K562 (cell line): ENCODE measurements at regions not wholly inside any gene's neighbourhood (a gene's known extent, or its start where the extent isn't known, plus 50 kb on each side); places are given as distances from the start of the nearest gene placed in this dataset.

Experiments used
- ATAC-seq: fragments of 200-7000 bp; cut with Tn5 transposase; 3 replicates; pipeline ENCODE4 v1.9.1; 2020; ENCODE audit warnings: moderate library complexity
- BruUV-seq: library from RNA; stranded (reverse); fragments of 400-500 nt; replicated peaks from 2 replicates; lab custom pipeline; 2021; lab: Mats Ljungman, UMichigan
- CTCF ChIA-PET: fragments of 300-600 bp; formaldehyde crosslinking; extraction: SDS; loops from one replicate; lab custom pipeline; 2021; ENCODE audit warnings: low intra/inter-chr PET ratio; lab: Yijun Ruan, JAX
- POLR2A ChIA-PET: fragments of 300-600, 350-650 bp; sonication (Branson Sonifier 250); formaldehyde crosslinking; extraction: SDS; loops from one replicate; lab custom pipeline; 2021; ENCODE audit warnings: antibody characterized with exemption, inconsistent platforms; lab: Yijun Ruan, JAX
- DNase-seq, 4 experiments: peaks; one replicate each; pipeline versions ENCODE4 v3.0.0 to v3.0.0-alpha.2; 2011 to 2018; ENCODE audit warnings: low spot score in 3 of 4, mixed read lengths in 3 of 4; ENCODE audit errors: extremely low read depth in 1 of 4
- FAIRE-seq: peaks from 2 replicates; lab custom pipeline; 2011; peaks lifted over from hg19 to GRCh38; lab: Jason Lieb, UNC
- H2AFZ ChIP-seq: 2 replicates; pipeline ENCODE4 v1.6.0; 2011; ENCODE audit warnings: low read depth, low read length, control low read depth, inconsistent platforms
- H3K27ac ChIP-seq: fragments of 200-600 bp; 3 replicates; pipeline ENCODE4 v1.8.0; 2011; ENCODE audit warnings: low read depth, mild to moderate bottlenecking, control low read depth, inconsistent platforms, low read length, moderate library complexity, mixed read lengths; ENCODE audit errors: extremely low read depth
- H3K27me3 ChIP-seq, 2 experiments: fragments of 300-600 bp in 1 of 2; 2 replicates in 1 of 2; 3 replicates in 1 of 2; pipeline versions ENCODE4 v1.6.0 to v1.8.0; 2011; ENCODE audit warnings: inconsistent platforms in 2 of 2, low read length in 2 of 2, mild to moderate bottlenecking in 1 of 2, mixed read lengths in 1 of 2, moderate library complexity in 1 of 2; ENCODE audit not compliant: control insufficient read depth in 2 of 2, insufficient read depth in 2 of 2
- H3K36me3 ChIP-seq: fragments of 300-600 bp; 3 replicates; pipeline ENCODE4 v1.8.0; 2011; ENCODE audit warnings: mild to moderate bottlenecking, low read length, inconsistent platforms; ENCODE audit not compliant: control insufficient read depth, insufficient read depth
- H3K4me1 ChIP-seq, 2 experiments: fragments of 200-600 bp in 1 of 2; replicated peaks in 1 of 2; 2 replicates in 1 of 2; 3 replicates in 1 of 2; pipeline versions ENCODE4 v1.5.1 to v1.8.0; 2011; ENCODE audit warnings: inconsistent platforms in 2 of 2, low read length in 2 of 2, mild to moderate bottlenecking in 1 of 2, mixed read lengths in 1 of 2, moderate library complexity in 1 of 2; ENCODE audit not compliant: control insufficient read depth in 2 of 2, insufficient read depth in 2 of 2
- H3K4me2 ChIP-seq: 2 replicates; pipeline ENCODE4 v1.6.1; 2011; ENCODE audit warnings: low read length, control low read depth, inconsistent platforms, mixed read lengths; ENCODE audit not compliant: insufficient read depth
- H3K4me3 ChIP-seq: fragments of 200-600 bp; sonication (generic), shearing (Covaris generic); 2 replicates; pipeline ENCODE4 v1.5.1; 2016; ENCODE audit warnings: control low read depth, inconsistent platforms
- H3K79me2 ChIP-seq: fragments of 200-600 bp; 3 replicates; pipeline ENCODE4 v1.8.0; 2011; ENCODE audit warnings: low read length, inconsistent platforms; ENCODE audit not compliant: control insufficient read depth, insufficient read depth
- H3K9ac ChIP-seq, 2 experiments: 2 replicates each; pipeline versions ENCODE4 v1.6.0 to v1.6.1; 2011; ENCODE audit warnings: low read depth in 2 of 2, low read length in 2 of 2, control low read depth in 1 of 2, inconsistent platforms in 1 of 2, mild to moderate bottlenecking in 1 of 2, mixed read lengths in 1 of 2; ENCODE audit not compliant: insufficient read depth in 1 of 2
- H3K9me1 ChIP-seq: one replicate; pipeline ENCODE4 v1.6.0; 2011; ENCODE audit warnings: inconsistent platforms, mild to moderate bottlenecking, low read length, moderate library complexity; ENCODE audit not compliant: control insufficient read depth, insufficient read depth
- H3K9me3 ChIP-seq: replicated peaks from 2 replicates; pipeline ENCODE4 v1.5.1; 2011; ENCODE audit warnings: low read depth, low read length, inconsistent platforms; ENCODE audit not compliant: control insufficient read depth, insufficient read depth
- H4K20me1 ChIP-seq: replicated peaks from 2 replicates; pipeline ENCODE4 v1.6.1; 2011; ENCODE audit warnings: low read length, inconsistent platforms, mixed read lengths; ENCODE audit not compliant: control insufficient read depth, insufficient read depth
- DMBX1 ChIP-seq: fragments of 250-450 bp; sonication (Bioruptor Pico); IDR thresholded peaks from 2 replicates; pipeline ENCODE4 v1.8.0; 2022; ENCODE audit warnings: inconsistent platforms, mild to moderate bottlenecking, moderate library complexity, borderline replicate concordance
- KAT2B ChIP-seq: IDR thresholded peaks from one replicate; pipeline ENCODE4 v1.6.1; 2012; ENCODE audit warnings: low read depth, mild to moderate bottlenecking, control low read depth, inconsistent platforms, low read length, moderate library complexity
- NFIC ChIP-seq: fragments of 450-650 bp; IDR thresholded peaks from 2 replicates; pipeline ENCODE4 v1.6.1; 2017; ENCODE audit warnings: mild to moderate bottlenecking, inconsistent platforms
- PHF8 ChIP-seq: fragments of 200-600 bp; sonication (generic); IDR thresholded peaks from 2 replicates; pipeline ENCODE4 v1.6.1; 2012; ENCODE audit warnings: mixed run types, mild to moderate bottlenecking, inconsistent platforms, low read length, moderate library complexity, borderline replicate concordance
- POLR2G ChIP-seq: fragments of 200-400 bp; formaldehyde crosslinking; IDR thresholded peaks from 2 replicates; pipeline ENCODE4 v1.6.1; 2017; ENCODE audit warnings: low read depth, mild to moderate bottlenecking, antibody characterized with exemption, low read length, moderate library complexity
- ZBTB34 ChIP-seq: fragments of 250-450 bp; sonication (Bioruptor Pico); IDR thresholded peaks from 2 replicates; pipeline ENCODE4 v1.8.0; 2021; ENCODE audit warnings: mild to moderate bottlenecking, moderate library complexity
- ZC3H4 ChIP-seq: sonication (generic); formaldehyde crosslinking; IDR thresholded peaks from 2 replicates; pipeline ENCODE4 v1.9.0; 2021; ENCODE audit warnings: missing genetic modification reagents, borderline replicate concordance
- ZNF143 ChIP-seq: sonication (generic); formaldehyde crosslinking; IDR thresholded peaks from 2 replicates; pipeline ENCODE4 v1.9.0; 2022; ENCODE audit warnings: mild to moderate bottlenecking, missing genetic modification reagents
- ZNF165 ChIP-seq: fragments of 250-450 bp; sonication (Bioruptor Pico); IDR thresholded peaks from 2 replicates; pipeline ENCODE4 v1.4.0; 2020; ENCODE audit warnings: borderline replicate concordance
- ZNF436 ChIP-seq: fragments of 250-450, 450-650 bp; sonication (Bioruptor Pico); formaldehyde crosslinking; IDR thresholded peaks from 2 replicates; pipeline ENCODE4 v1.7.0; 2020; ENCODE audit warnings: mild to moderate bottlenecking
- ZNF644 ChIP-seq: fragments of 200-800 bp; sonication (Bioruptor generic); IDR thresholded peaks from 2 replicates; pipeline ENCODE4 v1.6.1; 2016; ENCODE audit warnings: low read depth, missing genetic modification characterization, missing compliant biosample characterization
- ZNF785 ChIP-seq: fragments of 250-450 bp; sonication (Bioruptor Pico); IDR thresholded peaks from 2 replicates; pipeline ENCODE4 v1.4.0; 2020; ENCODE audit warnings: mild to moderate bottlenecking
- ZSCAN29 ChIP-seq: fragments of 450-650 bp; IDR thresholded peaks from 2 replicates; pipeline ENCODE4 v1.6.1; 2017
- WGBS: fragments of 100-300 bp; shearing (Covaris generic); methylation state at CpG from one replicate; pipeline ENCODE4 v1.1.6; 2016; ENCODE audit warnings: low coverage, mixed read lengths; ENCODE audit not compliant: insufficient coverage; ENCODE audit errors: missing lambda C conversion rate; 5-methylcytosine and 5-hydroxymethylcytosine counted together
- in situ Hi-C: fragments of 300-500 bp; cut with MboI; formaldehyde crosslinking; loops from 4 replicates; pipeline ENCODE4 v1.15.0; 2018; ENCODE audit warnings: inconsistent platforms, mixed read lengths
- intact Hi-C: fragments of 100-400 bp; cut with micrococcal nuclease; formaldehyde crosslinking; loops from 2 replicates; pipeline ENCODE4 v1.14.2; 2022

GRCh38 chr1:56142301-56142700, 437.1 kb downstream of the PLPP3 start (continued):
- TF ChIP-seq POLR2G: no peak
- no peak for TF ChIP-seq ZNF143 (CRISPR knock-in tag)

- no peak for DNase-seq
- ATAC-seq: no peak
- Histone ChIP-seq H3K4me1 (no peaks in the 10 kb centered on the region; a peak in 1 of 5 replicates), H3K36me3 (no peaks in the 10 kb centered on the region), H3K4me2 (no peak overlapping the region), H3K9ac (no peak overlapping the region), H3K27ac (no peak overlapping the region), H3K9me1 (no peaks in the 10 kb centered on the region), H3K4me3 (no peak overlapping the region), H3K79me2 (no peaks in the 10 kb centered on the region), H2AFZ (no peak overlapping the region), H3K9me3 (no peaks in the 10 kb centered on the region), H4K20me1 (no peaks in the 10 kb centered on the region), H3K27me3 (no peaks in the 10 kb centered on the region)
- in situ Hi-C loops: no loop called here
- no TSS peak for BruUV-seq
- WGBS: 3% methylated on average over 5 of the region's 5 CpGs
- ChIA-PET CTCF (no interaction called here), POLR2A (no interaction called here)
- intact Hi-C loops: no loop called here
- FAIRE-seq: no peak
- TF ChIP-seq ZNF644 (tag) (no peak), ZNF785 (CRISPR knock-in tag) (no peak), DMBX1 (CRISPR knock-in tag) (no peak), ZBTB34 (CRISPR knock-in tag) (no peak), ZNF436 (CRISPR knock-in tag) (no peak), ZSCAN29 (no peak), KAT2B (no peak), ZC3H4 (CRISPR knock-in tag) (no peak), PHF8 (no peak), ZNF165 (CRISPR knock-in tag) (no peak), NFIC (no peak)
These were observed 439.5 kb downstream of the PLPP3 start for GRCh38 chr1:56139836-56140235.
